H1 (cell line): ENCODE measurements at regions not wholly inside any gene's neighbourhood (a gene's known extent, or its start where the extent isn't known, plus 50 kb on each side); places are given as distances from the start of the nearest gene placed in this dataset.

Source experiments
- BACH1 ChIP-seq: IDR thresholded peaks from 2 replicates; pipeline ENCODE4 v1.6.1; 2012; ENCODE audit warnings: low read length, improper control_type of control experiment
- CBX5 ChIP-seq: fragments of 300-800, 300-1000 bp; sonication (generic); IDR thresholded peaks from 2 replicates; pipeline ENCODE4 v1.7.1; 2016; ENCODE audit warnings: antibody characterized with exemption, low read length, low read depth
- CBX8 ChIP-seq: fragments of 300-800, 300-1000 bp; sonication (generic); IDR thresholded peaks from 2 replicates; pipeline ENCODE4 v1.7.1; 2016; ENCODE audit warnings: low read depth, low read length, borderline replicate concordance
- E2F6 ChIP-seq: IDR thresholded peaks from 2 replicates; pipeline ENCODE4 v1.6.1; 2012; ENCODE audit warnings: inconsistent platforms
- EGR1 ChIP-seq: IDR thresholded peaks from 2 replicates; pipeline ENCODE4 v1.6.1; 2011; ENCODE audit warnings: low read depth, low read length, borderline replicate concordance
- SAP30 ChIP-seq: fragments of 300-600 bp; sonication (generic); IDR thresholded peaks from 2 replicates; pipeline ENCODE4 v1.7.1; 2012; ENCODE audit warnings: low read length, moderate library complexity, mild to moderate bottlenecking, inconsistent platforms; ENCODE audit not compliant: insufficient read depth, insufficient replicate concordance
- SIN3A ChIP-seq, 2 experiments: IDR thresholded peaks in 1 of 2; conservative IDR thresholded peaks in 1 of 2; 2 replicates each; pipeline ENCODE4 v1.6.1; 2011 to 2012; ENCODE audit warnings: low read length in 2 of 2, improper control_type of control experiment in 1 of 2, low read depth in 1 of 2, mild to moderate bottlenecking in 1 of 2
- SIRT6 ChIP-seq: IDR thresholded peaks from one replicate; pipeline ENCODE4 v1.7.1; 2012; ENCODE audit warnings: low read length, inconsistent platforms
- SP2 ChIP-seq: IDR thresholded peaks from 2 replicates; pipeline ENCODE4 v1.6.1; 2012; ENCODE audit warnings: mild to moderate bottlenecking, low read length, inconsistent platforms
- TEAD4 ChIP-seq: IDR thresholded peaks from 2 replicates; pipeline ENCODE4 v1.6.1; 2012; ENCODE audit warnings: low read depth, low read length, inconsistent platforms, mixed read lengths
- TF ChIP-seq, protein P1 (sequence below): IDR thresholded peaks from 2 replicates; pipeline ENCODE4 v1.6.1; 2012; ENCODE audit warnings: low read length, inconsistent platforms

GRCh38 chrX:45755703-45756102 lies 555.0 kb upstream of the DIPK2B start (continued):
- TF ChIP-seq E2F6 (no peak), CBX5 (no peak), SAP30 (no peak), BACH1 (no peak), CBX8 (no peak), SIN3A (conservative IDR thresholded peaks at IDR 0.05 in 1 of 2, IDR thresholded peaks at IDR 0.05 in 1 of 2; ENCODE audit: low read depth in 1 of 2, low read length in 2 of 2) (no peak), SP2 (no peak), EGR1 (no peak), TEAD4 (no peak), SIRT6 (no peak)
- TF ChIP-seq, protein P1, sequence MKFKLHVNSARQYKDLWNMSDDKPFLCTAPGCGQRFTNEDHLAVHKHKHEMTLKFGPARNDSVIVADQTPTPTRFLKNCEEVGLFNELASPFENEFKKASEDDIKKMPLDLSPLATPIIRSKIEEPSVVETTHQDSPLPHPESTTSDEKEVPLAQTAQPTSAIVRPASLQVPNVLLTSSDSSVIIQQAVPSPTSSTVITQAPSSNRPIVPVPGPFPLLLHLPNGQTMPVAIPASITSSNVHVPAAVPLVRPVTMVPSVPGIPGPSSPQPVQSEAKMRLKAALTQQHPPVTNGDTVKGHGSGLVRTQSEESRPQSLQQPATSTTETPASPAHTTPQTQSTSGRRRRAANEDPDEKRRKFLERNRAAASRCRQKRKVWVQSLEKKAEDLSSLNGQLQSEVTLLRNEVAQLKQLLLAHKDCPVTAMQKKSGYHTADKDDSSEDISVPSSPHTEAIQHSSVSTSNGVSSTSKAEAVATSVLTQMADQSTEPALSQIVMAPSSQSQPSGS: no peak
